ENCODE measurements at regions not wholly inside any gene's neighbourhood (a gene's known extent, or its start where the extent isn't known, plus 50 kb on each side); places are given as distances from the start of the nearest gene placed in this dataset.
"Not testable (repeated sequence)": the region's sequence is repeated elsewhere in the genome, so short reads cannot be mapped to it uniquely, and the experiment has no call there.

DNA sequence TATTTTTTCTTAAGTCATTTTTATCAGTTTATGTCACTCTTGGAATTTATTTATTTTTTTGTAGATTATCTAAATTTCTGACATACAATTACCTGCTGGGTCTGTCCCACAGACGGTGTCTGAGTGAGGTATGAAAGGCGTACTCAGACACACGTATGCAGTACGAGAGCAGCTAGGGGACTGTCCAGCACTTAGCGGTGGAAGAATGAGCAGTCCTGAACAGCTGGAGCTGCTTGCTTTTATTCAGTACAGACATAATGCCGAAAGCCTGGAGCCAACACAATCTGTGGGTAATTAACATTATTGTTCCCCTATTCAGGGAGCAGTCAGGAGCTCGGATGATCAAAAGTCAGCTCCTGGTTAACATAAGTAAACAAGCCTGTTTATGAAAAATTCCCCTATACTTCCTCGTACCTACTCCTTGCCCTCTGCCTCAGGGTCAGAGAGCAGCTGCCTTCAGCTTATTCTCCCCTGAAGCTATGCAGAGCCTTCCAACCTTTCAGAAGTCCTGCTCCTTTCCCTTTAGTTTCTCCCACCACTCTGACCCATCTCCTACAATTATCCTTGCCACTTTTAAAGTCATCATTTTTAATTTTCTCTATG, 488.0 kb upstream of the POM121L12 start:
- Histone ChIP-seq H3K4me3 (ENCODE audit: low read depth, low read length, poor library complexity, severe bottlenecking) (peak overlapping the region; percentile 43), H3K27me3 (ENCODE audit: insufficient read depth, low read length) (no peaks in the 10 kb centered on the region), H3K4me2 (ENCODE audit: low read length) (peak overlapping the region; percentile 51), H3K79me2 (ENCODE audit: insufficient read depth, low read length) (no peaks in the 10 kb centered on the region), H3K4me1 (ENCODE audit: insufficient read depth, low read length, severe bottlenecking) (peaks cover 53% of the 10 kb centered on the region), H2AFZ (ENCODE audit: low read length) (peak overlapping the region; percentile 67), H4K20me1 (ENCODE audit: insufficient read depth, low read length) (no peaks in the 10 kb centered on the region), H3K9me2 (ENCODE audit: low read depth, low read length) (no peaks in the 10 kb centered on the region), H3K27ac (ENCODE audit: low read depth, low read length, poor library complexity, severe bottlenecking) (peak overlapping the region; percentile 70), H3K36me3 (ENCODE audit: insufficient read depth, low read length) (peaks cover 9% of the 10 kb centered on the region; the same call in 1 of the 2 replicates), H3F3A (ENCODE audit: insufficient read depth, low read length) (no peaks in the 10 kb centered on the region), H3K9me3 (ENCODE audit: low read length) (peaks cover 8% of the 10 kb centered on the region; the same call in 1 of the 2 replicates), H3K9ac (ENCODE audit: low read length) (peak overlapping the region; percentile 36)
- no peak for TF ChIP-seq EZH2 (IDR thresholded peaks at IDR 0.05; ENCODE audit: borderline replicate concordance, low read length)
- TF ChIP-seq, protein P1, sequence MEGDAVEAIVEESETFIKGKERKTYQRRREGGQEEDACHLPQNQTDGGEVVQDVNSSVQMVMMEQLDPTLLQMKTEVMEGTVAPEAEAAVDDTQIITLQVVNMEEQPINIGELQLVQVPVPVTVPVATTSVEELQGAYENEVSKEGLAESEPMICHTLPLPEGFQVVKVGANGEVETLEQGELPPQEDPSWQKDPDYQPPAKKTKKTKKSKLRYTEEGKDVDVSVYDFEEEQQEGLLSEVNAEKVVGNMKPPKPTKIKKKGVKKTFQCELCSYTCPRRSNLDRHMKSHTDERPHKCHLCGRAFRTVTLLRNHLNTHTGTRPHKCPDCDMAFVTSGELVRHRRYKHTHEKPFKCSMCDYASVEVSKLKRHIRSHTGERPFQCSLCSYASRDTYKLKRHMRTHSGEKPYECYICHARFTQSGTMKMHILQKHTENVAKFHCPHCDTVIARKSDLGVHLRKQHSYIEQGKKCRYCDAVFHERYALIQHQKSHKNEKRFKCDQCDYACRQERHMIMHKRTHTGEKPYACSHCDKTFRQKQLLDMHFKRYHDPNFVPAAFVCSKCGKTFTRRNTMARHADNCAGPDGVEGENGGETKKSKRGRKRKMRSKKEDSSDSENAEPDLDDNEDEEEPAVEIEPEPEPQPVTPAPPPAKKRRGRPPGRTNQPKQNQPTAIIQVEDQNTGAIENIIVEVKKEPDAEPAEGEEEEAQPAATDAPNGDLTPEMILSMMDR (IDR thresholded peaks at IDR 0.05; ENCODE audit: low read length), result no peak

- H3K4me1 ChIP-seq (ENCODE audit: insufficient read depth, low read length, severe bottlenecking), result peaks cover 36% of the 10 kb centered on the region
- not testable (repeated sequence) for H3F3A ChIP-seq (ENCODE audit: insufficient read depth, low read length); H3K9ac ChIP-seq (ENCODE audit: low read length); H3K27me3 ChIP-seq (ENCODE audit: insufficient read depth, low read length); H4K20me1 ChIP-seq (ENCODE audit: insufficient read depth, low read length); H2AFZ ChIP-seq (ENCODE audit: low read length); H3K4me3 ChIP-seq (ENCODE audit: low read depth, low read length, poor library complexity, severe bottlenecking); H3K9me2 ChIP-seq (ENCODE audit: low read depth, low read length); H3K79me2 ChIP-seq (ENCODE audit: insufficient read depth, low read length); H3K9me3 ChIP-seq (ENCODE audit: low read length); H3K36me3 ChIP-seq (ENCODE audit: insufficient read depth, low read length); H3K4me2 ChIP-seq (ENCODE audit: low read length); H3K27ac ChIP-seq (ENCODE audit: low read depth, low read length, poor library complexity, severe bottlenecking)
These were observed 494.2 kb upstream of the POM121L12 start for GRCh38 chr7:52541198-52541765.

- no peaks in the 10 kb centered on the region for H3K27me3 ChIP-seq (ENCODE audit: insufficient read depth, low read length)
- H3K4me3 ChIP-seq (ENCODE audit: low read depth, low read length, poor library complexity, severe bottlenecking), result no peak overlapping the region
- H3F3A ChIP-seq (ENCODE audit: insufficient read depth, low read length), result no peaks in the 10 kb centered on the region
- H3K9me2 ChIP-seq (ENCODE audit: low read depth, low read length), result no peaks in the 10 kb centered on the region
- H3K4me1 ChIP-seq (ENCODE audit: insufficient read depth, low read length, severe bottlenecking), result peaks cover 31% of the 10 kb centered on the region
- H3K36me3 ChIP-seq (ENCODE audit: insufficient read depth, low read length), result no peaks in the 10 kb centered on the region
- TF ChIP-seq EZH2 (IDR thresholded peaks at IDR 0.05; ENCODE audit: borderline replicate concordance, low read length), result no peak
- TF ChIP-seq, protein P1 (IDR thresholded peaks at IDR 0.05; ENCODE audit: low read length), result no peak
- peaks cover 5% of the 10 kb centered on the region; the same call in 1 of the 2 replicates for H3K9me3 ChIP-seq (ENCODE audit: low read length)
- H2AFZ ChIP-seq (ENCODE audit: low read length), result peak overlapping the region; percentile 11; the same call in 1 of the 2 replicates
- H3K27ac ChIP-seq (ENCODE audit: low read depth, low read length, poor library complexity, severe bottlenecking), result no peak overlapping the region
- H3K4me2 ChIP-seq (ENCODE audit: low read length), result no peak overlapping the region
- no peak overlapping the region for H3K9ac ChIP-seq (ENCODE audit: low read length)
- no peaks in the 10 kb centered on the region for H3K79me2 ChIP-seq (ENCODE audit: insufficient read depth, low read length)
- H4K20me1 ChIP-seq (ENCODE audit: insufficient read depth, low read length), result no peaks in the 10 kb centered on the region
These were observed 495.4 kb upstream of the POM121L12 start for GRCh38 chr7:52540041-52540440.

GRCh38 chr7:52539414-52539813, 496.0 kb upstream of the POM121L12 start:
- Histone ChIP-seq H3K4me1 (ENCODE audit: insufficient read depth, low read length, severe bottlenecking) (peaks cover 27% of the 10 kb centered on the region), H3K9ac (ENCODE audit: low read length) (no peak overlapping the region), H3K9me2 (ENCODE audit: low read depth, low read length) (no peaks in the 10 kb centered on the region), H3K79me2 (ENCODE audit: insufficient read depth, low read length) (no peaks in the 10 kb centered on the region), H3K27me3 (ENCODE audit: insufficient read depth, low read length) (no peaks in the 10 kb centered on the region), H3K4me2 (ENCODE audit: low read length) (no peak overlapping the region), H3K36me3 (ENCODE audit: insufficient read depth, low read length) (no peaks in the 10 kb centered on the region), H3K9me3 (ENCODE audit: low read length) (peaks cover 5% of the 10 kb centered on the region; the same call in 1 of the 2 replicates), H4K20me1 (ENCODE audit: insufficient read depth, low read length) (no peaks in the 10 kb centered on the region), H3K4me3 (ENCODE audit: low read depth, low read length, poor library complexity, severe bottlenecking) (no peak overlapping the region), H3K27ac (ENCODE audit: low read depth, low read length, poor library complexity, severe bottlenecking) (no peak overlapping the region), H2AFZ (ENCODE audit: low read length) (peak overlapping the region; percentile 11; the same call in 1 of the 2 replicates), H3F3A (ENCODE audit: insufficient read depth, low read length) (no peaks in the 10 kb centered on the region)
- no peak for TF ChIP-seq EZH2 (IDR thresholded peaks at IDR 0.05; ENCODE audit: borderline replicate concordance, low read length)
- TF ChIP-seq, protein P1 (IDR thresholded peaks at IDR 0.05; ENCODE audit: low read length), result no peak

All from OCI-LY1 (cell line).